DND-41 (cell line): ENCODE measurements at regions not wholly inside any gene's neighbourhood (a gene's known extent, or its start where the extent isn't known, plus 50 kb on each side); places are given as distances from the start of the nearest gene placed in this dataset.

ENCODE experiments used
- ATAC-seq: fragments of 200-7000 bp; cut with Tn5 transposase; 3 replicates; pipeline ENCODE4 v1.9.1; 2021; ENCODE audit warnings: low read depth; ENCODE audit not compliant: insufficient read depth
- DNase-seq: peaks from one replicate; pipeline ENCODE4 v3.0.0-alpha.2; 2020
- H2AFZ ChIP-seq: 2 replicates; pipeline ENCODE4 v1.6.0; 2012; ENCODE audit warnings: low read depth, low read length
- H3K27ac ChIP-seq: 2 replicates; pipeline ENCODE4 v1.5.1; 2012; ENCODE audit warnings: low read length, inconsistent platforms
- H3K27me3 ChIP-seq: fragments of 200-600 bp; sonication (generic); 2 replicates; pipeline ENCODE4 v1.6.0; 2012; ENCODE audit warnings: low read length, mild to moderate bottlenecking, inconsistent platforms; ENCODE audit not compliant: insufficient read depth, poor library complexity
- H3K36me3 ChIP-seq: 2 replicates; pipeline ENCODE4 v1.5.1; 2012; ENCODE audit warnings: low read length, inconsistent platforms; ENCODE audit not compliant: insufficient read depth
- H3K4me1 ChIP-seq: 2 replicates; pipeline ENCODE4 v1.5.1; 2012; ENCODE audit warnings: mild to moderate bottlenecking, low read length; ENCODE audit not compliant: insufficient read depth
- H3K4me2 ChIP-seq: 2 replicates; pipeline ENCODE4 v1.6.0; 2012; ENCODE audit warnings: mild to moderate bottlenecking, moderate library complexity, low read length, inconsistent platforms; ENCODE audit not compliant: insufficient read depth
- H3K4me3 ChIP-seq, 2 experiments: fragments of 200-600 bp in 1 of 2; shearing (Covaris generic) in 1 of 2; 2 replicates each; pipeline ENCODE4 v1.5.1; 2012 to 2016; ENCODE audit warnings: inconsistent platforms in 2 of 2, low read length in 2 of 2, mild to moderate bottlenecking in 2 of 2, low read depth in 1 of 2, moderate library complexity in 1 of 2
- H3K79me2 ChIP-seq: 2 replicates; pipeline ENCODE4 v1.6.0; 2012; ENCODE audit warnings: low read length, inconsistent platforms; ENCODE audit not compliant: insufficient read depth
- H3K9ac ChIP-seq: 2 replicates; pipeline ENCODE4 v1.6.0; 2012; ENCODE audit warnings: low read depth, mild to moderate bottlenecking, inconsistent platforms, low read length, moderate library complexity
- H3K9me3 ChIP-seq: 2 replicates; pipeline ENCODE4 v1.5.1; 2012; ENCODE audit warnings: low read length, moderate library complexity, mild to moderate bottlenecking, inconsistent platforms; ENCODE audit not compliant: insufficient read depth, severe bottlenecking
- H4K20me1 ChIP-seq: 2 replicates; pipeline ENCODE4 v1.6.0; 2012; ENCODE audit warnings: low read length; ENCODE audit not compliant: insufficient read depth
- EZH2 ChIP-seq: IDR thresholded peaks from 3 replicates; pipeline ENCODE4 v1.6.1; 2012; ENCODE audit warnings: borderline replicate concordance, low read depth, mild to moderate bottlenecking, moderate library complexity, low read length, inconsistent platforms; ENCODE audit not compliant: severe bottlenecking
- TF ChIP-seq, protein P1 (sequence below): IDR thresholded peaks from 2 replicates; pipeline ENCODE4 v1.5.1; 2012; ENCODE audit warnings: borderline replicate concordance, low read length, moderate library complexity, mild to moderate bottlenecking; ENCODE audit not compliant: poor library complexity, severe bottlenecking; ENCODE audit errors: extremely low read depth

DNA sequence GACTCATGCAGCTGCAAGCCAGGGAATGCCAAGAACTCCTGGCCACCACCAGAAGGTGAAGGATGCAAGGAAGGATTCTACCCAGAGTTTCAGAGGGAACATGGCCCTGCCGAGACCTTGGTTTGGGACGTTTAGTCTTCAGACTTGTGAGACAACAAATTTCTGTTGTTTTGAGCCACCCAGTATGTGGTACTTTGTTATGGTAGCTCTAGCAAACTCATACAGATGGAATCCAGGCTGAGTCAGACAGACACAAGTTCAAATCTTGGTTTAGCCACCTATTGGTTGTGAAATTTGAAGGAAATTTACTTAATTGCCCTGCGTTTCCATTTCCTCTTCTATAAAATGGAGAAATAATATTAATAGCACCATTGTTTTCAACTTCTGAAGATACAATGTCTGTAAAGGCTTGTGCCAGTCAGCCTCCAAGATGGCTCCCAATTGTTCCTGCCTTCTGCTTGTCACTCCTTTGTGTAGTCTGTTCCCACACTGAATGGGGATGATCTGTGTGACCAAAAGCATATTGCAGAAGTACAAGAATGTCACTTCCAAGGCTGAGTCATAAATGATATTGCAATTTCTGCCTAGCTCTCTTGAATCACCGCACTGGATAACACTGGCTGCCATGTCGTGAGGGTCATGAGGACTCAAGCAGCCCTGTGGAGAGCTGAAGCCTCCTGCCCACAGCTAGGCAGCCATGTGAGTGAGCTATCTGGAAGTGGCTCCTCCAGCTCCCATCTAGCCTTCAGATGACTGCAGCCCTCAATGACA, 223.5 kb upstream of the PROK2 start:
- no peaks in the 10 kb centered on the region for H3K36me3 ChIP-seq
- H4K20me1 ChIP-seq = no peaks in the 10 kb centered on the region
- no peaks in the 10 kb centered on the region for H3K79me2 ChIP-seq
- DNase-seq = no peak
- TF ChIP-seq EZH2 = no peak
- TF ChIP-seq, protein P1, sequence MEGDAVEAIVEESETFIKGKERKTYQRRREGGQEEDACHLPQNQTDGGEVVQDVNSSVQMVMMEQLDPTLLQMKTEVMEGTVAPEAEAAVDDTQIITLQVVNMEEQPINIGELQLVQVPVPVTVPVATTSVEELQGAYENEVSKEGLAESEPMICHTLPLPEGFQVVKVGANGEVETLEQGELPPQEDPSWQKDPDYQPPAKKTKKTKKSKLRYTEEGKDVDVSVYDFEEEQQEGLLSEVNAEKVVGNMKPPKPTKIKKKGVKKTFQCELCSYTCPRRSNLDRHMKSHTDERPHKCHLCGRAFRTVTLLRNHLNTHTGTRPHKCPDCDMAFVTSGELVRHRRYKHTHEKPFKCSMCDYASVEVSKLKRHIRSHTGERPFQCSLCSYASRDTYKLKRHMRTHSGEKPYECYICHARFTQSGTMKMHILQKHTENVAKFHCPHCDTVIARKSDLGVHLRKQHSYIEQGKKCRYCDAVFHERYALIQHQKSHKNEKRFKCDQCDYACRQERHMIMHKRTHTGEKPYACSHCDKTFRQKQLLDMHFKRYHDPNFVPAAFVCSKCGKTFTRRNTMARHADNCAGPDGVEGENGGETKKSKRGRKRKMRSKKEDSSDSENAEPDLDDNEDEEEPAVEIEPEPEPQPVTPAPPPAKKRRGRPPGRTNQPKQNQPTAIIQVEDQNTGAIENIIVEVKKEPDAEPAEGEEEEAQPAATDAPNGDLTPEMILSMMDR = no peak
- H3K9ac ChIP-seq = no peak overlapping the region
- H3K4me2 ChIP-seq = no peak overlapping the region
- H3K27ac ChIP-seq = no peak overlapping the region
- H2AFZ ChIP-seq = no peak overlapping the region
- no peak for ATAC-seq
- H3K4me3 ChIP-seq = no peak overlapping the region
- peaks cover 5% of the 10 kb centered on the region for H3K9me3 ChIP-seq
- peaks cover 2% of the 10 kb centered on the region for H3K27me3 ChIP-seq
- no peaks in the 10 kb centered on the region for H3K4me1 ChIP-seq

DNA sequence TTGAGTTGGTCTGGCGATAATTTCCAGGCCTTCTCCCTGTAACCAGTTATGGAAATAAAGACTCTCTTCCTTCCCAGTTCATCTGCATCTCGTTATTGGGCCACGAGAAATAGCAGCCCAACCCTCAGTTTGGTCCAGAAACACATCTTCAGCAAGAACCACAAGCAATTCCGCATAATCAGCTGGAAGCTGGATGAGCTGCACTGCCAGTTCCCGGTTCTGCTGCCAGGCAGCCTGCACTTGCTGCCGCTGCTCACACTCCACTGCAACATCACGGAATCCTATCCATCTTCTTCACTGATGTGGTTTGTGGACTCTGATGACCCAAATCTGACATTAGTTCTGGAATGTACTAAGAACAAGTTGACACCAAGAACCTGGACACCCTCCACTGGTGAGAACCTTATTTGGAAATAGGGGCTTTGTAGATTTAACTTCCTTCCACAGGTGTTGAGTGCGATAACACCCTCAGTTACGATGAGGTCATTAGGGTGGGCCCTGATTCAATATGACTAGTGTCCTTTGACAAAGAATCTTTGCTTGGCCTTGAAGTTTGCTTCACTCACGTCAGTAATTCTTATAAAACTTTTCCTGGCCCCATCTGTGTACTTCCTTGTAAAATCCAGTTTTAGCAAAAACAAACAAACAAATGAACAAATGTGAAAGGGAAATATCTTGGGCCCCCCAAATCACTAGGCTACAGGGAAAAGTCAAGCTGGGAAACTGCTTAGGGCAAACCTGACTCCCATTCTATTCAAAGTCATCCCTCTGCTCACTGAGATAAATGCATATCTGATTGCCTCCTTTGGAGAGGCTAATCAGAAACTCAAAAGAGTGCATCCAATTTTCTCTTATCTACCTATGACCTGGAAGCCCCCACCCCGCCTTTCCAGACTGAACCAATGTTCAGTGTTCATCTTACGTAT, 221.9 kb upstream of the PROK2 start:
- H3K4me1 ChIP-seq = no peaks in the 10 kb centered on the region
- no peaks in the 10 kb centered on the region for H3K36me3 ChIP-seq
- H3K4me2 ChIP-seq = no peak overlapping the region
- no peaks in the 10 kb centered on the region for H4K20me1 ChIP-seq
- ATAC-seq = no peak
- H3K9me3 ChIP-seq = peaks cover 5% of the 10 kb centered on the region
- TF ChIP-seq, protein P1 = no peak
- no peak for TF ChIP-seq EZH2
- H3K27ac ChIP-seq = no peak overlapping the region
- no peak for DNase-seq
- peaks cover 2% of the 10 kb centered on the region for H3K27me3 ChIP-seq
- no peak overlapping the region for H2AFZ ChIP-seq
- H3K4me3 ChIP-seq = no peak overlapping the region
- no peaks in the 10 kb centered on the region for H3K79me2 ChIP-seq
- H3K9ac ChIP-seq = no peak overlapping the region

DNA sequence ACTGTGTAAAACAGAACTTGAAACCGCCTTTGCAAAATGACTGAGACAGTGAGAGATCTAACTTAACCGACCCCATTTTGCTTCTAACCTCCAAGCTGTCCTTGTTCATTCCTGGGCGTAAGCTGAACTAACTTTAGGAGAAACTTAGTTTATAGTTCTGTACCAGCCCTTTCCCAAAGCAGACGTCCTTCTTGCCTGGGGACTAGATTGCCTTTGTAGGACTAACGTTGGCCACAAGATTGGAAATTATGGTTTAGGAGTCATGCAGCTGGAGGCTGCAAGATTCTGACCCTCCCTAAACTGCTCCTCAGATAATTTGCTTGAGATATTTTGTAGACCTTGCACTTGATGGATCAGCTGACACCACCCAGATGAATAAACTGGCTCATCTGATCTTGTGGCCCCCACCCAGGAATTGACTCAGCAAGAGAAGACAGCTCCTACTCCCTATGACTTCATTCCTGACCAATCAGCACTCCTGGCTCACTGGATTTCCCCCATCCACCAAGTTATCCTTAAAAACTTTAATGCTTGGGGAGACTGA, 219.9 kb upstream of the PROK2 start:
- ATAC-seq (no peak), DNase-seq (no peak)
- no peak overlapping the region for H2AFZ ChIP-seq
- H4K20me1 ChIP-seq = no peaks in the 10 kb centered on the region
- no peaks in the 10 kb centered on the region for H3K79me2 ChIP-seq
- H3K36me3 ChIP-seq = no peaks in the 10 kb centered on the region
- H3K4me1 ChIP-seq = no peaks in the 10 kb centered on the region
- H3K4me2 ChIP-seq = no peak overlapping the region
- H3K9me3 ChIP-seq = peaks cover 5% of the 10 kb centered on the region
- TF ChIP-seq EZH2 = no peak
- TF ChIP-seq, protein P1 = no peak
- no peak overlapping the region for H3K27ac ChIP-seq
- H3K27me3 ChIP-seq = peaks cover 2% of the 10 kb centered on the region
- H3K4me3 ChIP-seq = no peak overlapping the region
- no peak overlapping the region for H3K9ac ChIP-seq
